Endothelial cell of umbilical vein (primary cell): ENCODE measurements at regions not wholly inside any gene's neighbourhood (a gene's known extent, or its start where the extent isn't known, plus 50 kb on each side); places are given as distances from the start of the nearest gene placed in this dataset.

ENCODE experiments used
- BruUV-seq: library from RNA; stranded (reverse); fragments of 400-500 nt; replicated peaks from 2 replicates; lab custom pipeline; 2021; lab: Mats Ljungman, UMichigan
- CTCF ChIA-PET: fragments of 300-600, 350-600 bp; sonication (Branson Sonifier 250); formaldehyde crosslinking; loops from one replicate; lab custom pipeline; 2021; ENCODE audit warnings: antibody characterized with exemption, inconsistent platforms; lab: Charles Lee
- POLR2A ChIA-PET: fragments of 300-600, 350-600 bp; sonication (Branson Sonifier 250); formaldehyde crosslinking; loops from one replicate; lab custom pipeline; 2021; ENCODE audit warnings: antibody characterized with exemption, inconsistent platforms; lab: Charles Lee
- DNase-seq: peaks from one replicate; pipeline ENCODE4 v3.0.0-alpha.2; 2011; ENCODE audit warnings: low read depth, low spot score
- FAIRE-seq: peaks from 2 replicates; lab custom pipeline; 2011; peaks lifted over from hg19 to GRCh38; lab: Jason Lieb, UNC
- H2AFZ ChIP-seq: 2 replicates; pipeline ENCODE4 v1.6.0; 2012; ENCODE audit warnings: low read depth, low read length, control low read depth, inconsistent platforms
- H3K27ac ChIP-seq: 2 replicates; pipeline ENCODE4 v1.5.1; 2011; ENCODE audit warnings: low read depth, mild to moderate bottlenecking, control low read depth, low read length, moderate library complexity; ENCODE audit not compliant: insufficient read depth
- H3K27me3 ChIP-seq, 2 experiments: 2 replicates each; pipeline versions ENCODE4 v1.6.0 to v1.6.1; 2011; ENCODE audit warnings: low read length in 2 of 2, mixed read lengths in 1 of 2; ENCODE audit not compliant: control insufficient read depth in 2 of 2, insufficient read depth in 2 of 2
- H3K36me3 ChIP-seq, 2 experiments: 2 replicates in 1 of 2; 3 replicates in 1 of 2; pipeline ENCODE4 v1.5.1; 2011; ENCODE audit warnings: low read length in 2 of 2, mild to moderate bottlenecking in 1 of 2, moderate library complexity in 1 of 2; ENCODE audit not compliant: control insufficient read depth in 2 of 2, insufficient read depth in 2 of 2; ENCODE audit errors: extremely low read depth in 1 of 2
- H3K4me1 ChIP-seq: 3 replicates; pipeline ENCODE4 v1.5.1; 2011; ENCODE audit warnings: mild to moderate bottlenecking, low read length; ENCODE audit not compliant: control insufficient read depth, insufficient read depth; ENCODE audit errors: extremely low read depth
- H3K4me2 ChIP-seq: 2 replicates; pipeline ENCODE4 v1.6.1; 2011; ENCODE audit warnings: low read length, control low read depth, mixed read lengths; ENCODE audit not compliant: insufficient read depth
- H3K4me3 ChIP-seq, 3 experiments: fragments of 200-600 bp in 1 of 3; sonication (generic), shearing (Covaris generic) in 1 of 3; replicated peaks in 1 of 3; 2 replicates each; pipeline ENCODE4 v1.5.1; 2011 to 2016; ENCODE audit warnings: control low read depth in 3 of 3, low read length in 3 of 3, mild to moderate bottlenecking in 2 of 3, inconsistent platforms in 1 of 3, low read depth in 1 of 3, moderate library complexity in 1 of 3; ENCODE audit not compliant: insufficient read depth in 1 of 3
- H3K79me2 ChIP-seq: 2 replicates; pipeline ENCODE4 v1.6.0; 2012; ENCODE audit warnings: low read length, inconsistent platforms; ENCODE audit not compliant: control insufficient read depth, insufficient read depth
- H3K9ac ChIP-seq: replicated peaks from 2 replicates; pipeline ENCODE3; 2011; ENCODE audit warnings: low read length, control low read depth; ENCODE audit not compliant: insufficient read depth; ENCODE audit errors: extremely low read depth
- H3K9me1 ChIP-seq: replicated peaks from 3 replicates; pipeline ENCODE4 v1.6.0; 2011; ENCODE audit warnings: mild to moderate bottlenecking, low read length; ENCODE audit not compliant: control insufficient read depth, insufficient read depth; ENCODE audit errors: extremely low read depth
- H3K9me3 ChIP-seq: replicated peaks from 2 replicates; pipeline ENCODE4 v1.5.1; 2012; ENCODE audit warnings: low read length, inconsistent platforms; ENCODE audit not compliant: control insufficient read depth, insufficient read depth
- H4K20me1 ChIP-seq: replicated peaks from 2 replicates; pipeline ENCODE3; 2011; ENCODE audit warnings: mild to moderate bottlenecking, low read length; ENCODE audit not compliant: control insufficient read depth, insufficient read depth; ENCODE audit errors: extremely low read depth
- EZH2 ChIP-seq: IDR thresholded peaks from 2 replicates; pipeline ENCODE4 v1.6.1; 2012; ENCODE audit warnings: borderline replicate concordance, low read depth, mild to moderate bottlenecking, moderate library complexity, low read length, inconsistent platforms; ENCODE audit not compliant: severe bottlenecking
- FOS ChIP-seq: IDR thresholded peaks from 2 replicates; pipeline ENCODE4 v1.6.1; 2011; ENCODE audit warnings: mild to moderate bottlenecking, low read length, moderate library complexity, borderline replicate concordance; ENCODE audit not compliant: insufficient read depth
- GATA2 ChIP-seq: IDR thresholded peaks from 2 replicates; pipeline ENCODE4 v1.7.0; 2011; ENCODE audit warnings: low read depth, mild to moderate bottlenecking, moderate library complexity, mixed read lengths, low read length; ENCODE audit not compliant: insufficient read length, insufficient read depth
- JUN ChIP-seq: IDR thresholded peaks from 2 replicates; pipeline ENCODE4 v1.6.1; 2011; ENCODE audit warnings: borderline replicate concordance, low read depth; ENCODE audit not compliant: insufficient read length, insufficient read depth
- MYC ChIP-seq: IDR thresholded peaks from one replicate; pipeline ENCODE4 v1.6.1; 2011; ENCODE audit warnings: mild to moderate bottlenecking, low read depth, low read length
- POLR2A ChIP-seq: IDR thresholded peaks from 2 replicates; pipeline ENCODE4 v1.6.1; 2012; ENCODE audit warnings: low read depth, mild to moderate bottlenecking, control low read depth, low read length
- POLR2AphosphoS5 ChIP-seq: IDR thresholded peaks from 2 replicates; pipeline ENCODE4 v1.6.1; 2012; ENCODE audit warnings: low read depth, mild to moderate bottlenecking, control low read depth, low read length, moderate library complexity; ENCODE audit not compliant: insufficient read depth
- dilution Hi-C: fragments of 300-500 bp; cut with MboI; formaldehyde crosslinking; loops from one replicate; pipeline ENCODE4 v1.15.0; 2019; ENCODE audit warnings: low sequenced_read_pairs; ENCODE audit not compliant: extremely low pct_ligation_motif_present
- intact Hi-C: fragments of 100-400 bp; cut with micrococcal nuclease; formaldehyde crosslinking; loops from one replicate; pipeline ENCODE4 v1.10.0; 2022
- TF ChIP-seq, protein P1 (sequence below), 2 donors: IDR thresholded peaks; 1 replicate in 1 of 2; 2 replicates in 1 of 2; pipeline ENCODE4 v1.5.1; 2011; ENCODE audit warnings: low read length in 2 of 2, mild to moderate bottlenecking in 2 of 2, moderate library complexity in 2 of 2, control low read depth in 1 of 2, inconsistent platforms in 1 of 2, low read depth in 1 of 2; ENCODE audit not compliant: insufficient read depth in 1 of 2; ENCODE audit errors: extremely low read depth in 1 of 2
- TF ChIP-seq, protein P2 (sequence below): IDR thresholded peaks from 2 replicates; pipeline ENCODE4 v1.6.1; 2011; ENCODE audit not compliant: insufficient read depth, insufficient read length

DNA sequence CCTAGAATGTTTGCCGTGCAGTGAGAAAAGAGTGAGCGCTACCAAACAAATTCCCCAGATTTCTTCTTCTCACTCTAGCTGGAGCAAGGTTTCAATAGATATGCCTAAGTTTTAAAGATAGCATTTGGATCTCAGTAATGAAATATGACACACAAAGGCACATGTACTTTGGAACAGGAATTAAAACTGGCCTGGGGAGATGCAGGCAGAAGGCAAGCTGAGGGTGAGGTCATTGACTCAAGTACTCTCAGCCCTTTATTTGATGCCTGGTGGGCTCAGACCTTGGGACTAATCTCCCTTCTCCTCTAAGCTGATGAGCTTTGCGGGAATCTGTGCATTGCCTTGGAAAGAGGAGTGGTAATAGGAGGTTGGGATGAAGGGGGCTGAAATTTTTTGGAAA lies 323.3 kb upstream of the SLC30A5 start:
- no peak overlapping the region for H3K27ac ChIP-seq
- H2AFZ ChIP-seq, result no peak overlapping the region
- no peak overlapping the region for H3K9ac ChIP-seq
- DNase-seq (no peak), FAIRE-seq (no peak)
- H3K36me3 ChIP-seq, result no peaks in the 10 kb centered on the region
- no peaks in the 10 kb centered on the region for H4K20me1 ChIP-seq
- no peaks in the 10 kb centered on the region for H3K9me1 ChIP-seq
- POLR2A ChIA-PET, result no interaction called here
- H3K27me3 ChIP-seq, result no peaks in the 10 kb centered on the region
- BruUV-seq, result no TSS peak
- dilution Hi-C loops, result no loop called here
- no peaks in the 10 kb centered on the region for H3K9me3 ChIP-seq
- no peak for TF ChIP-seq JUN
- no peak for TF ChIP-seq MYC
- TF ChIP-seq POLR2AphosphoS5, result no peak
- TF ChIP-seq, protein P1, sequence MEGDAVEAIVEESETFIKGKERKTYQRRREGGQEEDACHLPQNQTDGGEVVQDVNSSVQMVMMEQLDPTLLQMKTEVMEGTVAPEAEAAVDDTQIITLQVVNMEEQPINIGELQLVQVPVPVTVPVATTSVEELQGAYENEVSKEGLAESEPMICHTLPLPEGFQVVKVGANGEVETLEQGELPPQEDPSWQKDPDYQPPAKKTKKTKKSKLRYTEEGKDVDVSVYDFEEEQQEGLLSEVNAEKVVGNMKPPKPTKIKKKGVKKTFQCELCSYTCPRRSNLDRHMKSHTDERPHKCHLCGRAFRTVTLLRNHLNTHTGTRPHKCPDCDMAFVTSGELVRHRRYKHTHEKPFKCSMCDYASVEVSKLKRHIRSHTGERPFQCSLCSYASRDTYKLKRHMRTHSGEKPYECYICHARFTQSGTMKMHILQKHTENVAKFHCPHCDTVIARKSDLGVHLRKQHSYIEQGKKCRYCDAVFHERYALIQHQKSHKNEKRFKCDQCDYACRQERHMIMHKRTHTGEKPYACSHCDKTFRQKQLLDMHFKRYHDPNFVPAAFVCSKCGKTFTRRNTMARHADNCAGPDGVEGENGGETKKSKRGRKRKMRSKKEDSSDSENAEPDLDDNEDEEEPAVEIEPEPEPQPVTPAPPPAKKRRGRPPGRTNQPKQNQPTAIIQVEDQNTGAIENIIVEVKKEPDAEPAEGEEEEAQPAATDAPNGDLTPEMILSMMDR (IDR thresholded peaks at IDR 0.05; ENCODE audit: extremely low read depth in 1 of 2, insufficient read depth in 1 of 2, low read depth in 1 of 2, low read length in 2 of 2), result no peak
- TF ChIP-seq GATA2, result no peak
- TF ChIP-seq, protein P2, sequence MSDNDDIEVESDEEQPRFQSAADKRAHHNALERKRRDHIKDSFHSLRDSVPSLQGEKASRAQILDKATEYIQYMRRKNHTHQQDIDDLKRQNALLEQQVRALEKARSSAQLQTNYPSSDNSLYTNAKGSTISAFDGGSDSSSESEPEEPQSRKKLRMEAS, result no peak
- no peak for TF ChIP-seq POLR2A
- TF ChIP-seq EZH2, result no peak
- TF ChIP-seq FOS, result no peak
- H3K79me2 ChIP-seq, result no peaks in the 10 kb centered on the region
- H3K4me1 ChIP-seq, result no peaks in the 10 kb centered on the region
- CTCF ChIA-PET, result no interaction called here
- no peak overlapping the region for H3K4me2 ChIP-seq
- intact Hi-C loops, result no loop called here
- no peak overlapping the region for H3K4me3 ChIP-seq
